ENCODE measurements at regions not wholly inside any gene's neighbourhood (a gene's known extent, or its start where the extent isn't known, plus 50 kb on each side); places are given as distances from the start of the nearest gene placed in this dataset.

GRCh38 chr2:105617631-105618350 lies 126.9 kb upstream of the NCK2 start:
- DNase-seq, result no peak

GRCh38 chr2:105615305-105615704 lies 129.4 kb upstream of the NCK2 start:
- no peak for DNase-seq

- no peak for DNase-seq
These were observed 132.8 kb upstream of the NCK2 start for GRCh38 chr2:105611811-105612424.

GRCh38 chr2:105611333-105611637 lies 133.4 kb upstream of the NCK2 start:
- no peak for DNase-seq

- no peak for DNase-seq
These were observed 134.0 kb upstream of the NCK2 start for GRCh38 chr2:105610576-105611332.

- DNase-seq, result no peak
These were observed 134.8 kb upstream of the NCK2 start for GRCh38 chr2:105609746-105610402.

- no peak for DNase-seq
These were observed 136.7 kb upstream of the NCK2 start for GRCh38 chr2:105607920-105608504.

- DNase-seq, result no peak
These were observed 138.6 kb upstream of the NCK2 start for GRCh38 chr2:105606081-105606480.

GRCh38 chr2:105604938-105605337 lies 139.8 kb upstream of the NCK2 start:
- no peak for DNase-seq

- no peak for DNase-seq
These were observed 143.5 kb upstream of the NCK2 start for GRCh38 chr2:105600949-105601794.

- DNase-seq, result no peak
These were observed 144.1 kb upstream of the NCK2 start for GRCh38 chr2:105600602-105600948.

- no peak for DNase-seq
These were observed 144.7 kb upstream of the NCK2 start for GRCh38 chr2:105600037-105600442.

- DNase-seq, result peak; percentile 56
These were observed 145.6 kb upstream of the NCK2 start for GRCh38 chr2:105598829-105599698.

- DNase-seq, result no peak
These were observed 146.6 kb upstream of the NCK2 start for GRCh38 chr2:105597806-105598803.

- no peak for DNase-seq
These were observed 147.5 kb upstream of the NCK2 start for GRCh38 chr2:105597011-105597805.

- no peak for DNase-seq
These were observed 148.2 kb upstream of the NCK2 start for GRCh38 chr2:105596411-105596921.

GRCh38 chr2:105595536-105595935 lies 149.2 kb upstream of the NCK2 start:
- no peak for DNase-seq

- no peak for DNase-seq
These were observed 151.3 kb upstream of the NCK2 start for GRCh38 chr2:105593221-105593967.
